PC-3 (cell line): ENCODE measurements at regions not wholly inside any gene's neighbourhood (a gene's known extent, or its start where the extent isn't known, plus 50 kb on each side); places are given as distances from the start of the nearest gene placed in this dataset.

Experiments
- ATAC-seq: fragments of 200-7000 bp; cut with Tn5 transposase; 2 replicates; pipeline ENCODE4 v1.9.1; 2020; ENCODE audit warnings: mild to moderate bottlenecking, moderate library complexity
- BruUV-seq: library from RNA; stranded (reverse); fragments of 400-500 nt; replicated peaks from 2 replicates; lab custom pipeline; 2021; lab: Mats Ljungman, UMichigan
- CTCF ChIA-PET: fragments of 300-600 bp; sonication (Branson Sonifier 250); formaldehyde crosslinking; loops from one replicate; lab custom pipeline; 2022; ENCODE audit warnings: antibody characterized with exemption; lab: Charles Lee
- POLR2A ChIA-PET: fragments of 300-600 bp; sonication (Branson Sonifier 250); formaldehyde crosslinking; loops from one replicate; lab custom pipeline; 2022; ENCODE audit warnings: antibody characterized with exemption; ENCODE audit not compliant: unreplicated experiment; lab: Charles Lee
- DNase-seq: peaks from one replicate; pipeline ENCODE4 v3.0.0-alpha.2; 2015
- H2AFZ ChIP-seq: fragments of 300-600 bp; sonication (generic); 2 replicates; pipeline ENCODE4 v1.6.0; 2016; ENCODE audit warnings: antibody characterized with exemption, low read length
- H3F3A ChIP-seq: fragments of 300-600 bp; sonication (generic); one replicate; pipeline ENCODE4 v1.6.0; 2017; ENCODE audit warnings: antibody characterized with exemption, low read length, control low read depth, mild to moderate bottlenecking; ENCODE audit not compliant: unreplicated experiment
- H3K27ac ChIP-seq: fragments of 300-600 bp; sonication (generic); 2 replicates; pipeline ENCODE4 v1.5.1; 2016; ENCODE audit warnings: mild to moderate bottlenecking, low read length
- H3K27me3 ChIP-seq: fragments of 300-600 bp; sonication (generic); 2 replicates; pipeline ENCODE4 v1.6.1; 2016; ENCODE audit warnings: low read length, mixed read lengths
- H3K36me3 ChIP-seq: fragments of 300-600 bp; sonication (generic); 2 replicates; pipeline ENCODE4 v1.6.1; 2016; ENCODE audit warnings: low read depth, mixed run types, low read length, mixed read lengths
- H3K4me1 ChIP-seq: fragments of 300-600 bp; sonication (generic); 2 replicates; pipeline ENCODE4 v1.5.1; 2016; ENCODE audit warnings: low read length; ENCODE audit not compliant: insufficient read depth
- H3K4me2 ChIP-seq: fragments of 300-600 bp; sonication (generic); 2 replicates; pipeline ENCODE4 v1.6.0; 2016; ENCODE audit warnings: low read length
- H3K4me3 ChIP-seq: fragments of 300-600 bp; sonication (generic); 2 replicates; pipeline ENCODE4 v1.5.1; 2016; ENCODE audit warnings: mild to moderate bottlenecking, low read length, mixed read lengths
- H3K79me2 ChIP-seq: fragments of 300-600 bp; sonication (generic); 2 replicates; pipeline ENCODE4 v1.6.1; 2017; ENCODE audit warnings: low read length, mixed read lengths
- H3K9ac ChIP-seq: fragments of 300-600 bp; sonication (generic); 2 replicates; pipeline ENCODE4 v1.6.0; 2016; ENCODE audit warnings: mild to moderate bottlenecking, low read length
- H3K9me2 ChIP-seq: fragments of 300-600 bp; sonication (generic); replicated peaks from 2 replicates; pipeline ENCODE4 v1.6.1; 2016; ENCODE audit warnings: mixed run types, low read length, mixed read lengths
- H3K9me3 ChIP-seq: fragments of 300-600 bp; sonication (generic); 2 replicates; pipeline ENCODE4 v1.6.1; 2016; ENCODE audit warnings: low read length, mixed read lengths
- H4K20me1 ChIP-seq: fragments of 300-600 bp; sonication (generic); 2 replicates; pipeline ENCODE4 v1.6.1; 2016; ENCODE audit warnings: low read length, mixed read lengths
- EZH2 ChIP-seq: fragments of 300-600 bp; sonication (generic); IDR thresholded peaks from one replicate; pipeline ENCODE4 v1.6.1; 2017; ENCODE audit warnings: antibody characterized with exemption, mild to moderate bottlenecking, low read length; ENCODE audit not compliant: unreplicated experiment
- EZH2phosphoT487 ChIP-seq: fragments of 300-600 bp; sonication (generic); IDR thresholded peaks from 2 replicates; pipeline ENCODE4 v1.6.1; 2018; ENCODE audit warnings: mild to moderate bottlenecking, antibody characterized with exemption, low read length, borderline replicate concordance
- intact Hi-C: fragments of 100-400 bp; cut with micrococcal nuclease; formaldehyde crosslinking; loops from 2 replicates; pipeline ENCODE4 v1.9.0; 2023
- TF ChIP-seq, protein P1 (sequence below): fragments of 300-600 bp; sonication (generic); conservative IDR thresholded peaks from 2 replicates; pipeline ENCODE4 v1.5.1; 2017; ENCODE audit warnings: antibody characterized with exemption, low read depth, mild to moderate bottlenecking, low read length

- TF ChIP-seq EZH2phosphoT487 (no peak), EZH2 (no peak)
- TF ChIP-seq, protein P1, sequence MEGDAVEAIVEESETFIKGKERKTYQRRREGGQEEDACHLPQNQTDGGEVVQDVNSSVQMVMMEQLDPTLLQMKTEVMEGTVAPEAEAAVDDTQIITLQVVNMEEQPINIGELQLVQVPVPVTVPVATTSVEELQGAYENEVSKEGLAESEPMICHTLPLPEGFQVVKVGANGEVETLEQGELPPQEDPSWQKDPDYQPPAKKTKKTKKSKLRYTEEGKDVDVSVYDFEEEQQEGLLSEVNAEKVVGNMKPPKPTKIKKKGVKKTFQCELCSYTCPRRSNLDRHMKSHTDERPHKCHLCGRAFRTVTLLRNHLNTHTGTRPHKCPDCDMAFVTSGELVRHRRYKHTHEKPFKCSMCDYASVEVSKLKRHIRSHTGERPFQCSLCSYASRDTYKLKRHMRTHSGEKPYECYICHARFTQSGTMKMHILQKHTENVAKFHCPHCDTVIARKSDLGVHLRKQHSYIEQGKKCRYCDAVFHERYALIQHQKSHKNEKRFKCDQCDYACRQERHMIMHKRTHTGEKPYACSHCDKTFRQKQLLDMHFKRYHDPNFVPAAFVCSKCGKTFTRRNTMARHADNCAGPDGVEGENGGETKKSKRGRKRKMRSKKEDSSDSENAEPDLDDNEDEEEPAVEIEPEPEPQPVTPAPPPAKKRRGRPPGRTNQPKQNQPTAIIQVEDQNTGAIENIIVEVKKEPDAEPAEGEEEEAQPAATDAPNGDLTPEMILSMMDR = no peak
- Histone ChIP-seq H3K79me2 (no peaks in the 10 kb centered on the region), H3K4me2 (no peak overlapping the region), H3K9me3 (no peaks in the 10 kb centered on the region), H3K9ac (no peak overlapping the region), H3K27ac (no peak overlapping the region), H3F3A (no peaks in the 10 kb centered on the region), H3K9me2 (no peaks in the 10 kb centered on the region), H3K27me3 (no peaks in the 10 kb centered on the region), H2AFZ (no peak overlapping the region), H3K4me3 (no peak overlapping the region), H4K20me1 (no peaks in the 10 kb centered on the region), H3K4me1 (no peaks in the 10 kb centered on the region), H3K36me3 (no peaks in the 10 kb centered on the region)
- intact Hi-C loops = no loop called here
- ChIA-PET POLR2A (no interaction called here), CTCF (no interaction called here)
- ATAC-seq (no peak), DNase-seq (no peak)
- BruUV-seq = no TSS peak
Observed at GRCh38 chr10:65017523-65017922, 1496.3 kb downstream of the REEP3 start.

GRCh38 chr10:65024886-65025285 is 1503.7 kb downstream of the REEP3 start:
- H3K9me3 ChIP-seq = no peaks in the 10 kb centered on the region
- no peak for DNase-seq
- no peak overlapping the region for H3K4me2 ChIP-seq
- no peak for ATAC-seq
- H3K79me2 ChIP-seq = no peaks in the 10 kb centered on the region
- POLR2A ChIA-PET = no interaction called here
- BruUV-seq = no TSS peak
- no peak for TF ChIP-seq EZH2
- TF ChIP-seq, protein P1 = no peak
- TF ChIP-seq EZH2phosphoT487 = no peak
- H3K9me2 ChIP-seq = no peaks in the 10 kb centered on the region
- CTCF ChIA-PET = no interaction called here
- H3F3A ChIP-seq = no peaks in the 10 kb centered on the region
- no peaks in the 10 kb centered on the region for H3K27me3 ChIP-seq
- H3K4me1 ChIP-seq = no peaks in the 10 kb centered on the region
- H4K20me1 ChIP-seq = no peaks in the 10 kb centered on the region
- H3K27ac ChIP-seq = no peak overlapping the region
- intact Hi-C loops = no loop called here
- no peak overlapping the region for H2AFZ ChIP-seq
- H3K36me3 ChIP-seq = no peaks in the 10 kb centered on the region
- H3K4me3 ChIP-seq = no peak overlapping the region
- H3K9ac ChIP-seq = no peak overlapping the region

DNA sequence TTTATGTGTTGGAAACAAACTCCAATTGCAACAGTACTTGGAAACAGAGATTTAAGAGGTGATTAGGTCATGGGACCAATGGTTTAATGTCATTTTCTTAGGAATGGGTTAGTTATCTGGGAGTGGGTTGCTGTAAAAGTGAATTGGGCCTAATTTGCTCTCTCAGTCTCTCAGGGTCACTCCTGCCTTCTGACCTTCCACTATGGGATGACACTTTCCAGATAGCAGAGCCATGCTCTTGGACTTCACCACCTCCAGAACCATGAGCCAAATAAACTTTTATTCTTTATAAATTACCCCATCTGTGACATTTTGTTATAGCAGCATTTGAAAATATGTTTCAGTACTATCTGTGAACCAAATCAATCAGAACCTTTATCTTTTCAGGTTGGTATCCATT is 1509.1 kb downstream of the REEP3 start:
- H3K9ac ChIP-seq = no peak overlapping the region
- no TSS peak for BruUV-seq
- H3K27ac ChIP-seq = no peak overlapping the region
- intact Hi-C loops = no loop called here
- ATAC-seq (no peak), DNase-seq (no peak)
- H3K4me2 ChIP-seq = no peak overlapping the region
- H3K4me3 ChIP-seq = no peak overlapping the region
- H3K9me2 ChIP-seq = no peaks in the 10 kb centered on the region
- H4K20me1 ChIP-seq = no peaks in the 10 kb centered on the region
- 0 out of 2 replicates have a peak, but pooled peaks cover 7% of the 10 kb centered on the region for H3K4me1 ChIP-seq
- no peaks in the 10 kb centered on the region for H3K27me3 ChIP-seq
- ChIA-PET POLR2A (no interaction called here), CTCF (no interaction called here)
- H2AFZ ChIP-seq = no peak overlapping the region
- no peaks in the 10 kb centered on the region for H3K36me3 ChIP-seq
- H3K79me2 ChIP-seq = no peaks in the 10 kb centered on the region
- peaks cover 14% of the 10 kb centered on the region; the same call in 1 of the 2 replicates for H3K9me3 ChIP-seq
- no peak for TF ChIP-seq EZH2
- no peak for TF ChIP-seq EZH2phosphoT487
- TF ChIP-seq, protein P1 = no peak
- H3F3A ChIP-seq = no peaks in the 10 kb centered on the region
